ENCODE measurements at regions not wholly inside any gene's neighbourhood (a gene's known extent, or its start where the extent isn't known, plus 50 kb on each side); places are given as distances from the start of the nearest gene placed in this dataset.

- H3K4me3 ChIP-seq (ENCODE audit: low read depth, low read length): no peak overlapping the region
- TF ChIP-seq CTCF (IDR thresholded peaks at IDR 0.05; ENCODE audit: low read depth, low read length, missing control alignments): no peak
- no peak for DNase-seq (ENCODE audit: low read depth)
Observed at GRCh38 chr2:221125691-221126090, 446.4 kb downstream of the EPHA4 start.

GRCh38 chr2:221129657-221130056, 442.4 kb downstream of the EPHA4 start:
- DNase-seq (ENCODE audit: low read depth): no peak
- H3K4me3 ChIP-seq (ENCODE audit: low read depth, low read length): no peak overlapping the region
- no peak for TF ChIP-seq CTCF (IDR thresholded peaks at IDR 0.05; ENCODE audit: low read depth, low read length, missing control alignments)

GRCh38 chr2:221130431-221130830, 441.7 kb downstream of the EPHA4 start:
- no peak overlapping the region for H3K4me3 ChIP-seq (ENCODE audit: low read depth, low read length)
- no peak for TF ChIP-seq CTCF (IDR thresholded peaks at IDR 0.05; ENCODE audit: low read depth, low read length, missing control alignments)
- DNase-seq (ENCODE audit: low read depth): no peak

GRCh38 chr2:221133941-221134340, 438.2 kb downstream of the EPHA4 start:
- DNase-seq (ENCODE audit: low read depth): no peak
- no peak for TF ChIP-seq CTCF (IDR thresholded peaks at IDR 0.05; ENCODE audit: low read depth, low read length, missing control alignments)
- no peak overlapping the region for H3K4me3 ChIP-seq (ENCODE audit: low read depth, low read length)

- DNase-seq (ENCODE audit: low read depth): no peak
- TF ChIP-seq CTCF (IDR thresholded peaks at IDR 0.05; ENCODE audit: low read depth, low read length, missing control alignments): no peak
- H3K4me3 ChIP-seq (ENCODE audit: low read depth, low read length): no peak overlapping the region
Observed at GRCh38 chr2:221134718-221135117, 437.4 kb downstream of the EPHA4 start.

- TF ChIP-seq CTCF (IDR thresholded peaks at IDR 0.05; ENCODE audit: low read depth, low read length, missing control alignments): no peak
- no peak for DNase-seq (ENCODE audit: low read depth)
- H3K4me3 ChIP-seq (ENCODE audit: low read depth, low read length): no peak overlapping the region
Observed at GRCh38 chr2:221135699-221136098, 436.4 kb downstream of the EPHA4 start.

GRCh38 chr2:221137385-221137784, 434.7 kb downstream of the EPHA4 start:
- TF ChIP-seq CTCF (IDR thresholded peaks at IDR 0.05; ENCODE audit: low read depth, low read length, missing control alignments): no peak
- H3K4me3 ChIP-seq (ENCODE audit: low read depth, low read length): no peak overlapping the region
- no peak for DNase-seq (ENCODE audit: low read depth)
